HG03342 (cell line): ENCODE measurements at regions not wholly inside any gene's neighbourhood (a gene's known extent, or its start where the extent isn't known, plus 50 kb on each side); places are given as distances from the start of the nearest gene placed in this dataset.

Source experiments
- ATAC-seq: cut with Tn5 transposase; IDR thresholded peaks from one replicate; pipeline ENCODE4 v1.9.1; 2021; ENCODE audit warnings: mild to moderate bottlenecking, moderate library complexity; ENCODE audit not compliant: unreplicated experiment

DNA sequence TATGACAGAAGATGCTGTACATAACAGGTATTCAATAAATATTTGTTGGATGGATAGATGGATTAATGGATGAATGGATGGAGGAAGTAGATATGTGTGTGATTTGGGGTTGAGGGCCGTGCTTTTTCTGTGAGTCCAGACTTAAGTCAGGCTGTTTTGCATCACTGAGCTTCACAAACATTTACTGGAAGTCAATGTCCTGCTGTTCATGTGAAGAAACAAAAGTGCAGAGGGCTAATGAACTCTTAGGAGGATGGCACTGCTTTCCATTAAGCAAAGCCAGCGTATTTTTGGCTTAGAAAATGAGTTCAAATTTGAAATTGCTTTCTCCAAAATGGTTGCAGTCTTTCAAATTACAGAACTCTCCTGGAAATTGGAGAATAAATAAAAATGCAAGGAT, 260.6 kb upstream of the SASH1 start:
- ATAC-seq, result no peak

DNA sequence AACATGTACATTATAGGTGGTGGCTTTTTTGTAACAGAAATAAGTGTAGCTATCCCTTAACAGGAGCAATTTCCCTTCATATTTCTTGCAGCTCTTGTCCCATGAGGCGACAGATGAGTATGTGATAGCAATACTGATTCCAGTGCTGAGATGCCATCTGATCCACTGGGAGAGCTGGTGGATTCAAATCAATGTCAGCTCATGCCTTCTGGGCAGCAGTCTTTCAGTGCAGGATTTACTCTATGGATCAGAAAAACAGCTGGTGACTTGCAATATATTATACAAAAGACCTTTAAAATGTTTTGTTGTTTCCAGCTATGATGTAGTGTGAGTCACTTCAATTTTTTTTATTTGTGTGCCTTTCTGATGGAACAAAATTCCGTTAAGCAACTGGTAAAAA, 259.9 kb upstream of the SASH1 start:
- no peak for ATAC-seq

DNA sequence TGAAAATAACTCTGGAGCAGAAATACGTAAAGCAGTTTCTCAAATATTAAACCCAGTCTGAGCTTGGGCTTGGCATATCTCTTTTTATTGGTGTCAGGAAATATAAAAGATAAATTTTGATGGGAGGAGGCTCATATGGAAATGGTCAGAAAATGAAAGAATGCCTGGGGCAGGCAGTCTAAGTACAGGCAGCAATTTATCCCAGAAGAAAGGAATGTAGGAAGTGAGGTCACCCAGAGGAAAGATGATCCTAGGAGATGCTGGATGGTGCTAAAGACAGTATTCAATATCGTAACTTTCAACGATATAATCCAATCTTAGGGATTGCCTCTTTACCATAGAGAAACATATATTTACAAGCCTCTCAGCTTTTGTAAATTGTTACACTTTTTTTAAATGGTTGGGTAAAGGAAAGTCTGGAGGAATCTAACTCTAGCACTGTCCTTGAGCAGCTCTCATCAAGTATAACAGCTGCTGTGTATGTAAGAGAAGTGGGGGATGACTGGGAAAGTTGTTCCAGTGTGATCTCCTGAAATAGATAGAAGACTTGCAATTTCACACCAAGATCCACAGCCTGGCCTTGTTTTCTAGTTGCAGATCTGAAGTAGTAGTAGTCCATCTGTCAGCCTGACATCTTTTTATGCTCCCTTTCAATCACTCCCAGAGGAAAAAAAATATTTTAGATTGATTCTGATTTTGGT, 256.9 kb upstream of the SASH1 start:
- ATAC-seq, result no peak

DNA sequence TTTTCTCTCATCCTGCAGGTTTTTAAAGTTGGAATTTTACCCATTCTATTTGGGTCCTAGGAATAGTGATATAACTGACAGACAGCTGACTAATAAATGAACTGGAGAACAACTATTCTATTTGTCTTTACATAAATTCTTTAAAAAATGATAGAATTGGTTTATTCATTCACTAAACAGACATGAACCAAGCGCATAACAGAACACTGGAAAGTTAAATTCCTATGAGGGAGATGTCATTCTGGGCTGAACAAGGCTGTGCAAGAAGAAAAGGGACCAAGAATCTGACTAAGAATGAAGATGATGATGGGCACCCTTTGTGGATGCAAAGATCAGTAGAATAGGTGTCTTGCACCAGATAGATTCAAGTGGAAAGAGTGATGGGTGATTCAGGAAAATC, 256.3 kb upstream of the SASH1 start:
- ATAC-seq, result no peak

DNA sequence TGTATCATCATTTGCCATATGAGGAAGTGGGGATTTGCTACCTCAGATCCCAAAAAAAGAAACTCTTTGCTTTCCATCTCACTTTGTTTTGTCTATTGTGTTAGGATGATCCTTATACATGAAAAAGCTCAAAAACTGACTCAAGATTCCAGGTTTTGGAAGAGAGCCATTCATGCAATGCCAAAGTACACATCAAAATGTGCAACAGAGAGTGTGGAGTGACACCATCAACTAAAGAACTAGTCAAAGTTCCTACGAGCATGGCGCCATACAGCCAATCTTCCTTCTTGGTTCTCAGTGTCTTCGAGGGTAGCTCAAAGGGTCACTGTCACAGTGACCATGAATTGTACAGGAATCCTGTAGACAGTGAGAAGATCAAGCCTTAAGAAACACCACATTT, 255.8 kb upstream of the SASH1 start:
- ATAC-seq, result no peak

DNA sequence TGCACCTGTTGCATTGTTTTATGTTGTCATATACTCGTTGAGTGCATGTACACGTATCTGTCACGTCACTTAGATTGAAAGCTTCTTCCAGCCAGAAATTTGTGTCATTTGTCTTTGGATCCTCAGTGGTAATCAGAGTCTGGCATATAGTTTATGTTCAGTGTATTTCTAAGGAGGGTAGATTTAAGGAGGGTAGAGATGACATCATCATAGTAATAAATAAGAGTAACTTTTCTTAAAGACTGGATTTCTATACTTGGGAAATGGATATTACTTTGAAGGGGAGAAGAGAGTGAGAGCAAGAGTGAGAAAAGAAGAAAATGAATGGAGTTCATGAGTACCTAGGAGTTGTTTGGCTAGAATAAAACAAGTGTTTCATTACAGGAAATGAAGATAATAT, 255.0 kb upstream of the SASH1 start:
- no peak for ATAC-seq

DNA sequence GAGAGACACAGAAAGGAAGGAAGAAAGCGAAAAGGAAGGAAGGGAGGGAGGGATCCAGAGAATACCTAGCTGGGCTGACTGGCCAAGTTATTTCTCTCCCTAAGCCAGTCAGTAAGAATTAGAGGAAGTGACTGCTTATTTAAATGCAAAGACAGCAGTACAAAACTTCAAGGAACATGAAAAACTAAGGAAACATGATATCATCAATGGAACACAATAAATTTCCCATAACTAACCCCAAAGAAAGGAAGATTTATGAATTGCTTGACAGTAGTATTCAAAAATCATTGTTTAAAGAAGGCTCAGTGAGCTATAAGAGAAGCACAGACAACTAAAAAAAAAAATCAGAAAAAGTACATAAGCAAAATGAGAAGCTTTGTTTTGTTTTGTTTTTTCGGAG, 252.3 kb upstream of the SASH1 start:
- ATAC-seq, result no peak

DNA sequence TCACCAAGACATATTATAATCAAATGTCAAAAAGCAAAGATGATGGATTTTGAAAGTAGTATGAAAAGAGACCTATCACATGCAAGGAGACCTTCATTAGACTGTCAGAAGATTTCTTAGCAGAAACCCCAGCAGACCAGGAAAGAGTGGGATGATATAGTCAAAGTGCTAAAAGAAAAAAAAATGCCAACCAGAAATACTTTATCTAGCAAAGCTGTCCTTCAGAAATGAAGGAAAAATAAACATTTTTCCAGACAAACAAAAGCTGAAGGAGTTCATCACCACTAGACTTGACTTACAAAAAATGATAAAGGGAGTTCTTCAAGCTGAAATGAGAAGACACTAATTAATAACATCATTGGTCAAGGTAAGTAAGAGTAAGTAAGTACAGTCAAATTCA, 251.2 kb upstream of the SASH1 start:
- ATAC-seq, result no peak

DNA sequence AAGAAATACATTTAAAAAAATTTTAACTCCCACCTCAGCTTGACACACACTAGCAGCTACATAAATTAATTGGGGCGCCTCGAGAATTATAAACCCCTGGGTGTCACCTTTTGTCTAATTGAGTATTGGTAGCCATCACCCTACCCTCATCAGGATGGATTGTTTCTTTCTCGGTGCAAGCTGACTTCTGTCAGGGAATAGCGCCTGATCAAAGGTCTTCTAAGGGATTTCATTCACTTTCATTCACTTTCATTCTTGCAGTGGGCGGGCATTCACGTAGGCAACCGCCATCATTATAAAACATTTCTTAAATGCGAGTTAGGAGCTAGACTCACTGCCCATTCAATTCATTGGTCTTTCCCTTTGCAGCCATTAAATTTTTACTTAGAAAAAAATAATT, 239.2 kb upstream of the SASH1 start:
- ATAC-seq, result no peak

DNA sequence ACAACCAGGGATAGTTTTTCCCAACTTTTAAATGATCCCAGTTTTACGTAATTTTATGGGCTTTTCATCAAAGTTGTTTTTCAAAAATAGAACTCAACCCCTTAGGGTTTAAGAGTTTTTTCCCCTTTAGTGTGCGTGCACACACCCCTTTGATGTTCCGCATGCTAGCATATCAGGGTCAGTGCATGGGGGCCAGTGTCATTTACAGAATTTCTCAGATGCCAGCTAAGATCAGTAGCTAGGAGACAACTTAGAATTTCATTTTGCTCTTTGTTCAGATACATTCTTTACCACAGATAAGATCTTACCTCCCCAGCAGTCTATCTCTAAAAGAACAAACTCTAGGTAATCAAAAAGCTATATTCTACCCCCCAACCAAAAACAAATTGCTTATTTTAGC, 238.5 kb upstream of the SASH1 start:
- ATAC-seq, result no peak

DNA sequence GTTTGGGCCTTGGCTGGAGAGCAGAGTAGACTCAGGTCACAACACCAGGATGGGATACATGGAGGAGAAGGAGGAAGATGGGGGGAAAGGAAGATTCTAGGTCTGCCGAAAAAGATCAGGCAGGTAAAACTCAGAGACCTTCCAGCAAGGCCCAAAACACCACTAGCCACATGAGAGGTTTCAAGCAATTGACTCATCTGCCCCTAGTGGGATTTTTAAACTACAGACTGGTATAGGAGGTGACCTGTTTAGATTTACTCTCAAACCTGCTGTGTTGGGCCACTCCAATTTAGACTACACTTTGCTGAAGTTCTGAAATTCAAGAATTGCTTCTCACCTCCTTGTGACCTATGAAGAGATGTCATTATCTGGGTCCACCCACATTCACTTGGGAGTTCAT, 236.9 kb upstream of the SASH1 start:
- ATAC-seq, result no peak

DNA sequence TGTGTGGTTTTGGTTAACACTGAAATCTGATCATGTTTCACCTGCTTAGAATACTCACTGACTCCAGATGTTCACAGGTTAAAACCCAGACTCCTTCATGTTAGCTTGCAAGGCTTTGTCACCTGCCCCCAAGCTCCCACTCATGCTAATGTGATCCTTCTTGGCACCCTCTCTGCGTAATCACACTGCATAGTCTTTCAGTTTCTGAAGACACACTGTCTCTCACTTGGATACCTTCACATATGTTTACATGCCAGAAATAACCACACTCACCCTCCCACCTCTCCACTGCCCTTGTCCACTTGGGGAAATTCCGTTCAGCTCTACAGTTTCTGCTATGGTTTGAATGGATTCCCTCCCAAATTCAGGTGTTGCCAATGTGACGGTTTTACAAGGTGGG, 234.7 kb upstream of the SASH1 start:
- no peak for ATAC-seq

DNA sequence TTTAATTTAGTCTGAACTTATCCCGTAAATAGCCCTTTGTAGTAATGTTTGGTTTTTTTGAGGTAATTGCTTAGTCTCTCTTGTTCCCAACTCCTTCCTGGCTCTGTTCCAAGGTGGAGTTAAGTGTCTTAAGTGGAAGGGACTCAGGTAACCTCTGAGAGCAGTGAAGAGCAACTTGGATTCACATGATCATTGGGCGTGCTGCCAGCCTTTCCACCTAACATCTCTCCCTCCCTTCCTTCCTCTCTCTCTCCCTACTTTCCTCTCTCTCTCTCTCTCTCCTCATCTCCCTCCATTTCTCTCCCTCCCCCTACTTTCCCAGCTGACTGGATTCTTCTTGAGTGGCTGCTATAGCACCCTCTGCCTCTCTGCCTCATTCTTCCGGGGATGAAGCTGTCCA, 232.9 kb upstream of the SASH1 start:
- ATAC-seq, result no peak

DNA sequence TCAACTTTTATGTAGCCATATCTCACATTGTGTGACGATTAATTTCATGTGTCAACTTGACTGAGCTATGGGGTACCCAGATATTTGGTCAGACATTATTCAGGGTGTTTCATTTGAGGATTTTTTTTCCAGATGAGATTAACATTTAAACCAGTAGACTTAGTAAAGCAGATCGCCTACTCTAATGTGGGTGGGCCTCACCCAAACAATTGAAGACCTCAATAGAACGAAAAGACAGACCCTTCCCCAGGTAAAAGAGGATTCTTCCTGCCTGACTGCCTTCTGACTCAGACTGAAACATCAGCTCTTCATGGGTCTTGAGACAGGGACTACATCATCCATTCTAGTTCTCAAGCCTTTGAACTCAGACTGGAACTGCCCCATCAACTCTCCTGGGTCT, 231.7 kb upstream of the SASH1 start:
- ATAC-seq, result no peak

DNA sequence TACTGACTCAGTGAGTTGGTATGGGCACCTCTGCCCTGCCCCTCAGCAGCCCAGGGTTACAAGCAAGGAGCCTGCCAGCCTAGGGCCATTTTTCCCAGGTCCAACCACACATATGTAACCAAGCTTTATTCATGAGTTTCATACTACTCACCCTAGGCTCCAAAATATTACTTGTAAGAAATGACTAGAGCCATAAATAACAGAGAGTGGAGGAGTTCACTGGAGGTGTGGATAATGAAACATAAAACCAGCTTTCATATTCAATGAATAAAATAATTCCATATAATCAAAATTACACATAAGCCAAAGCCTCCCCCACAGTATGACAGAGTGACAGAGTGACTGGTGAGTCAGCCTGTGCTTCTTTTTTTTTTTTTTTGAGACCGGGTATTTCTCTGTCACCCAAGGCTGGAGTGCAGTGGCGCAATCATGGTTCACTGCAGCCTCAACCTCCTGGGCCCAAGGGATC, 229.8 kb upstream of the SASH1 start:
- no peak for ATAC-seq

DNA sequence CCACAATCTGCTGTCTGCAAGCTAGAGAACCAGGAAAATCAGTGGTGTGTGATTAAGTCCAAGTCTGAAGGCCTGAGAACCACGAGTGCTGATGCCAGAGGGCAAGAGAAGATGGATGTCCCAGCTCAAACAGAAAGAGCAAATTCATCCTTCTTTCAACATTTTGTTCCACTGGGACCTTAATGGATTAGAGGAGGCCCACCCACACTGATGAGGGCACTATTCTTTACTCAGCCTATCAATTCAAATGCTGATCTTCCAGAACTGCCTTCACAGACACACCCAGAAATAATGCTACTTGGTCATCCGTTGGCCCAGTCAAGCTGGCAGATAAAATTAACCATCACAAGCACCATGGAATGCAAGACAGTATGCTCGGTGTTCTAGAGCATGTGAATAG, 226.6 kb upstream of the SASH1 start:
- ATAC-seq, result no peak

DNA sequence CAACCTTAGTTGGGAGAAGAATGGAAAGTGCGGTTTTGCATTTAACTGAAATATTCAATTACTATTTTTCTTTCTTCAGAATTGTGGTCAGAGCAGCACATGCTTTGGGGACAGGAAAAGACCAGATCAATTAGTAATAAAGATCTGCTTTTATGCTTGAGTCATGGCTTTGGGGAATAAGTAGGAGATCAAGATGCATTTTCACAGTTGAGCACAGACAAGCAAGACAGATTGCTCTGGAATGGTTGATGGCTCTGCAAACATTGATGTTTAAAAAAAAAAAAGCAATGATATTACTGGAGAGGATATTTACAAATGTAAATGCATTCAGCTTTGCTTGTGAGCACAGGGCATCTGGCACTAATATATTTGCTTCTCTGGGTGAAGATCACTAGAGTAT, 224.4 kb upstream of the SASH1 start:
- ATAC-seq, result no peak

DNA sequence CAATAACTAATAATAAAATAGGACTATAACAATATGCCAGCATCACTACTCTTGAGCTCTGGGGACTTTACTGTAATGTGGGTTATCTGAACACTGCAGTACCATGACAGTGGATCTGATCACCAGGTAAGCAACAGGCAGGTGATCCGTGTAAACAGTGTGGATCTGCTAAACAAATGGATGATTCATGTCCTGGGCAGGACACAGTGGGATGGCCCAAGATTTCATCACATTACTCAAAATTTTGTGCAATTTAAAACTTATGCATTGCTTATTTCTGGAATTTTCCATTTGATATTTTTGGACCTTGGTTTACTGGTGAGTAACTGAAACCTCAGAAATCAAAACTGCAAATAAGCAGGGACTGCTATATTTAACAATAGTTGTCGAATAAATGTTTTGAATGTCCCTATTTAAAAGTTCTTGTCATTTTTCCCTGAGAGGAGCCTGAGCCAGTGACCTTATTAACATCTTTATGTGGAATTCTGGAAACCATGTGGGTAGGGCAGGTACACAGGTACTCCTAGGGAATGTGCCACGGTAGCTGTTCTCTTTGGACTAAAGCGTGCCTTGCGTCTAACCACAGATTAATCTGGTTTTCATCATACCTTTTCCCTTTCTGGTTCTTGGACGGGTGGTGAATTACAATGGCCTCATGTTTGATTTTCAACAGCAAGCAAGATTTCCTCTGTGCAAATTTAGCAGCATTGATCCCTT, 214.5 kb upstream of the SASH1 start:
- no peak for ATAC-seq

DNA sequence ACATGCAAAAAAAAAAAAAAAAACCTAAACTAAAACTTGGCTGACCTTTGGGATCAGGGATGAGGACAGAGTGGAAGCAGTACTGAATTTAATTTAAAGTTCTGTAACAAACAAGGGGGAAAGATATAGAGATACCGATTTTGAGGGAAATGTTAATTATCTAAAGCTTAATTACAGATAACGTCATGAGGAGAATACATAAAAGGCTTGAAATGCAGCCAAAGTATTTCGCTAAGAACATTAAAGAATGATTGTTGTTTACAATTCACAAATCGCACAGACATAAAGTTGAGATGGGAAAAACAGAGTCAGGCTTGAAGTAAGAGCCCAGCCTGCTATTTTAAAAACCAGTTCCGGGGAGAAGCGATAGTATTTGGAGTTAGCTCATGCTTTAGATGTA, 208.0 kb upstream of the SASH1 start:
- ATAC-seq, result no peak

DNA sequence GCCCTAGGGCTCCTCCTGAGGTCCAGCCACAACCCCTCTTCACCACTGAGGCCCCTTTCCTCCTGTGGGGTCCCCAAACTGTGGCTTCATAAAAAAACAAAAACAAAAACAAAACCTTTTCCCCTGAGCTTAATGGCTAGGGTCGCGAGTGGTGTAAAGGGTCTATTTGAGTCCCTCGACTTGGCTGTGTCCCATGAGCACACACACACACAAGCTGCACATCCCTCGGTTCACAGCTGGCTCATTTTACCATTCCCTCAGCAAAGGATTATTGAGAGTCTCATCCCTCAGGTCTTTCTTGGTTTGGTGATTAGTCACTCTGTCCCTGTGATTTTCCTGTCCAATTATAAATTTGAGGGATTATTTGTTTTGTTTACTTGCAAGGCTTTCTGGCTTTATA, 206.1 kb upstream of the SASH1 start:
- ATAC-seq, result no peak

DNA sequence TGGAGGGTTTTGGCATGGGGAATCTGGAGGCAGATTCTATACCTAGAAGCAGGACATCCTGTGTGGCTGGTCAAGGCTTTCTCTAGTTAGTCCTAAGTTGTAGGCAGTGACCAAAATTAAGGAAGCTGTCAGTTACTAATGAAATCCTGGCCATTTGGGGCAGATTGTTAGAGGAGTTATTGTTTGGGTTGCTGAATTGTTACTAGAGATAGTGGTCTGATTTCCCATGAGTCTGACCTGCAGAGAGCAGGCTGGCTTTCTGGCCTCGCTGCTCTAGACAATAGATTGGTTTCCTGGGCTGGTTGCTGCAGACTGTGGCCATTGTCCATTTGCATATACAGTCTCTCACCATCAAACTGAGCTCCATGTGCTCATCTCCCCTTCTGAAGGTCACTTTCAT, 205.0 kb upstream of the SASH1 start:
- ATAC-seq, result no peak

DNA sequence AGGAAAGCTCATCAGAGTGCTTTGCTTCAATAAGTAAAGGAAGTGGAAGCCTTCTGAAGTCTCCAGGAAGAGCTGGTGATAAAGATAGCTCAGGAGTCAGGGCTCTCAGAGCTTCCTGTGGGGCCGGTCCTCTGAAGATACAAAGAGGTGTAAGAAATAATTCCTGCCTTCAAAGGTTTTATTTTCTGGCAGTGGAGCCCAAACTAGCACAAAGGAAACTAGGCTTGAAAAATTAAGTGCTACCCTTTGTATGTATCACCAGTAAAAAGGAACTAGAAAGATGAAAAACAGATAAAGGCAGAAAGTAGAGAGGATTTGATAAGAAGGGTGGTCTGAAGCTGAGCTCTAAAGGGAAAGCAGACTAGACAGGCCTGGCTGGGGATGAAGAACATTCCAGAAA, 204.1 kb upstream of the SASH1 start:
- no peak for ATAC-seq
